Naive thymus-derived CD8-positive, alpha-beta T cell (primary cell): ENCODE measurements at regions not wholly inside any gene's neighbourhood (a gene's known extent, or its start where the extent isn't known, plus 50 kb on each side); places are given as distances from the start of the nearest gene placed in this dataset.

Experiments used
- ATAC-seq, 2 donors: fragments of 150-1000 bp; cut with Tn5 transposase in 1 of 2; sonication (Bioruptor Pico), chemical (Tn5 transposase) in 1 of 2; 1 replicate in 1 of 2; 2 replicates in 1 of 2; pipeline ENCODE4 v1.10.0; 2021; ENCODE audit warnings: mild to moderate bottlenecking in 2 of 2, moderate library complexity in 2 of 2
- POLR2A ChIA-PET: fragments of 350-600 bp; sonication (Branson Sonifier 250); formaldehyde crosslinking; loops from one replicate; lab custom pipeline; 2021; ENCODE audit warnings: antibody characterized with exemption; lab: Charles Lee
- DNase-seq, 10 donors: peaks; one replicate each; pipeline versions ENCODE4 v3.0.0 to v3.0.0-alpha.2; 2020 to 2022
- H3K27ac Mint-ChIP-seq, 10 donors: one replicate each; pipeline ENCODE4 v1.8.0; 2020 to 2022; ENCODE audit warnings: mild to moderate bottlenecking in 10 of 10, mixed read lengths in 10 of 10, moderate library complexity in 4 of 10, inconsistent platforms in 1 of 10
- H3K27me3 Mint-ChIP-seq, 5 donors: one replicate each; pipeline ENCODE4 v1.8.0; 2021 to 2022; ENCODE audit warnings: mixed read lengths in 5 of 5
- H3K36me3 Mint-ChIP-seq, 3 donors: one replicate each; pipeline ENCODE4 v1.8.0; 2020 to 2022; ENCODE audit warnings: mixed read lengths in 3 of 3, mild to moderate bottlenecking in 2 of 3, inconsistent platforms in 1 of 3
- H3K4me1 Mint-ChIP-seq, 4 donors: one replicate each; pipeline ENCODE4 v1.8.0; 2021 to 2022; ENCODE audit warnings: mixed read lengths in 4 of 4
- H3K4me3 Mint-ChIP-seq, 10 donors: one replicate each; pipeline ENCODE4 v1.8.0; 2020 to 2022; ENCODE audit warnings: mild to moderate bottlenecking in 10 of 10, mixed read lengths in 10 of 10, moderate library complexity in 6 of 10, inconsistent platforms in 1 of 10
- H3K9me3 Mint-ChIP-seq, 9 donors: one replicate each; pipeline ENCODE4 v1.8.0; 2020 to 2022; ENCODE audit warnings: mixed read lengths in 9 of 9, mild to moderate bottlenecking in 3 of 9, inconsistent platforms in 1 of 9, moderate library complexity in 1 of 9

GRCh38 chr19:28170066-28170465 lies 1042.9 kb downstream of the UQCRFS1 start:
- Mint-ChIP-seq H3K9me3 (peaks cover 5 to 43% (median 17%) of the 10 kb centered on the region in 9 donors), H3K27me3 (peaks cover 1 to 11% (median 3%) of the 10 kb centered on the region in 5 donors), H3K4me1 (no peaks in the 10 kb centered on the region), H3K27ac (no peak overlapping the region), H3K36me3 (peaks cover 0 to 4% (median 0%) of the 10 kb centered on the region in 3 donors), H3K4me3 (no peak overlapping the region)
- ATAC-seq (no peak), DNase-seq (no peak)
- POLR2A ChIA-PET, result no interaction called here

- ATAC-seq (no peak), DNase-seq (no peak)
- H3K36me3 Mint-ChIP-seq, result peaks cover 0 to 4% (median 0%) of the 10 kb centered on the region in 3 donors
Observed at GRCh38 chr19:28169168-28169887, 1043.6 kb downstream of the UQCRFS1 start.

GRCh38 chr19:28168557-28168956 lies 1044.4 kb downstream of the UQCRFS1 start:
- H3K4me3 Mint-ChIP-seq, result no peak overlapping the region
- H3K4me1 Mint-ChIP-seq, result no peaks in the 10 kb centered on the region
- peaks cover 4 to 42% (median 12%) of the 10 kb centered on the region in 9 donors for H3K9me3 Mint-ChIP-seq
- no peak overlapping the region for H3K27ac Mint-ChIP-seq
- POLR2A ChIA-PET, result no interaction called here
- no peak for DNase-seq
- H3K27me3 Mint-ChIP-seq, result peaks cover 1 to 11% (median 3%) of the 10 kb centered on the region in 5 donors
- no peak for ATAC-seq
- H3K36me3 Mint-ChIP-seq, result peaks cover 0 to 4% (median 0%) of the 10 kb centered on the region in 3 donors

More at GRCh38 chr19:28169168-28169887, 1043.6 kb downstream of the UQCRFS1 start:
- H3K9me3 Mint-ChIP-seq, result peaks cover 4 to 42% (median 14%) of the 10 kb centered on the region in 9 donors
- POLR2A ChIA-PET, result no interaction called here
- peaks cover 1 to 11% (median 3%) of the 10 kb centered on the region in 5 donors for H3K27me3 Mint-ChIP-seq
- no peak overlapping the region for H3K4me3 Mint-ChIP-seq
- H3K27ac Mint-ChIP-seq, result no peak overlapping the region
- H3K4me1 Mint-ChIP-seq, result no peaks in the 10 kb centered on the region

- POLR2A ChIA-PET, result no interaction called here
- Mint-ChIP-seq H3K4me1 (no peaks in the 10 kb centered on the region), H3K27ac (no peak overlapping the region), H3K9me3 (peaks cover 1 to 29% (median 8%) of the 10 kb centered on the region in 9 donors), H3K27me3 (peaks cover 0 to 2% (median 0%) of the 10 kb centered on the region in 5 donors), H3K36me3 (peaks cover 0 to 4% (median 0%) of the 10 kb centered on the region in 3 donors), H3K4me3 (no peak overlapping the region)
- DNase-seq, result no peak
- ATAC-seq, result no peak
Observed at GRCh38 chr19:28166025-28166424, 1046.9 kb downstream of the UQCRFS1 start.

- no peaks in the 10 kb centered on the region for H3K4me1 Mint-ChIP-seq
- H3K4me3 Mint-ChIP-seq, result no peak overlapping the region
- H3K36me3 Mint-ChIP-seq, result peaks cover 0 to 8% (median 0%) of the 10 kb centered on the region in 3 donors
- peaks cover 0 to 2% (median 0%) of the 10 kb centered on the region in 5 donors for H3K27me3 Mint-ChIP-seq
- no peak for ATAC-seq
- H3K27ac Mint-ChIP-seq, result no peak overlapping the region
- POLR2A ChIA-PET, result no interaction called here
- no peak for DNase-seq
- H3K9me3 Mint-ChIP-seq, result peaks cover 7 to 35% (median 17%) of the 10 kb centered on the region in 9 donors
Observed at GRCh38 chr19:28164214-28164613, 1048.7 kb downstream of the UQCRFS1 start.

- Mint-ChIP-seq H3K27ac (no peak overlapping the region), H3K27me3 (peaks cover 0 to 4% (median 0%) of the 10 kb centered on the region in 5 donors), H3K9me3 (peaks cover 11 to 55% (median 26%) of the 10 kb centered on the region in 9 donors), H3K4me1 (no peaks in the 10 kb centered on the region), H3K4me3 (no peak overlapping the region), H3K36me3 (peaks cover 0 to 6% (median 0%) of the 10 kb centered on the region in 3 donors)
- DNase-seq, result no peak
- POLR2A ChIA-PET, result no interaction called here
- ATAC-seq, result no peak
Observed at GRCh38 chr19:28159065-28159464, 1053.9 kb downstream of the UQCRFS1 start.

GRCh38 chr19:28155265-28155664 lies 1057.7 kb downstream of the UQCRFS1 start:
- POLR2A ChIA-PET, result no interaction called here
- Mint-ChIP-seq H3K27me3 (peaks cover 0 to 4% (median 0%) of the 10 kb centered on the region in 5 donors), H3K4me1 (no peaks in the 10 kb centered on the region), H3K9me3 (peaks cover 7 to 39% (median 22%) of the 10 kb centered on the region in 9 donors), H3K36me3 (peaks cover 0 to 6% (median 0%) of the 10 kb centered on the region in 3 donors), H3K27ac (peak overlapping the region in 1 of 10 donors; percentile 28), H3K4me3 (no peak overlapping the region)
- DNase-seq (no peak), ATAC-seq (no peak)

GRCh38 chr19:28154077-28154476 lies 1058.9 kb downstream of the UQCRFS1 start:
- no peak overlapping the region for H3K4me3 Mint-ChIP-seq
- DNase-seq, result no peak
- no peak for ATAC-seq
- POLR2A ChIA-PET, result no interaction called here
- peaks cover 0 to 4% (median 0%) of the 10 kb centered on the region in 5 donors for H3K27me3 Mint-ChIP-seq
- H3K36me3 Mint-ChIP-seq, result peaks cover 0 to 1% (median 0%) of the 10 kb centered on the region in 3 donors
- no peak overlapping the region for H3K27ac Mint-ChIP-seq
- peaks cover 4 to 32% (median 15%) of the 10 kb centered on the region in 9 donors for H3K9me3 Mint-ChIP-seq
- no peaks in the 10 kb centered on the region for H3K4me1 Mint-ChIP-seq

GRCh38 chr19:28153123-28153522 lies 1059.8 kb downstream of the UQCRFS1 start:
- ATAC-seq, result no peak
- Mint-ChIP-seq H3K4me1 (no peaks in the 10 kb centered on the region), H3K27ac (no peak overlapping the region), H3K4me3 (no peak overlapping the region), H3K27me3 (peaks cover 0 to 4% (median 0%) of the 10 kb centered on the region in 5 donors), H3K9me3 (peaks cover 2 to 23% (median 9%) of the 10 kb centered on the region in 9 donors), H3K36me3 (no peaks in the 10 kb centered on the region)
- POLR2A ChIA-PET, result no interaction called here
- no peak for DNase-seq

- DNase-seq, result no peak
- ATAC-seq, result no peak
- Mint-ChIP-seq H3K27ac (no peak overlapping the region), H3K9me3 (peaks cover 0 to 17% (median 4%) of the 10 kb centered on the region in 9 donors), H3K27me3 (peaks cover 0 to 6% (median 0%) of the 10 kb centered on the region in 5 donors), H3K4me3 (no peak overlapping the region), H3K4me1 (no peaks in the 10 kb centered on the region), H3K36me3 (no peaks in the 10 kb centered on the region)
- POLR2A ChIA-PET, result no interaction called here
Observed at GRCh38 chr19:28152195-28152594, 1060.8 kb downstream of the UQCRFS1 start.

GRCh38 chr19:28150129-28150528 lies 1062.8 kb downstream of the UQCRFS1 start:
- Mint-ChIP-seq H3K36me3 (no peaks in the 10 kb centered on the region), H3K9me3 (peaks cover 0 to 16% (median 1%) of the 10 kb centered on the region in 9 donors), H3K4me1 (no peaks in the 10 kb centered on the region), H3K27me3 (peaks cover 0 to 10% (median 0%) of the 10 kb centered on the region in 5 donors), H3K27ac (no peak overlapping the region), H3K4me3 (no peak overlapping the region)
- no peak for ATAC-seq
- no peak for DNase-seq
- POLR2A ChIA-PET, result no interaction called here

- no peak overlapping the region for H3K4me3 Mint-ChIP-seq
Observed at GRCh38 chr19:28148554-28148953, 1064.4 kb downstream of the UQCRFS1 start.

GRCh38 chr19:28142258-28142657 lies 1070.7 kb downstream of the UQCRFS1 start:
- H3K4me3 Mint-ChIP-seq, result no peak overlapping the region
- H3K27me3 Mint-ChIP-seq, result peaks cover 0 to 10% (median 0%) of the 10 kb centered on the region in 5 donors
- no peaks in the 10 kb centered on the region for H3K36me3 Mint-ChIP-seq
- POLR2A ChIA-PET, result no interaction called here
- ATAC-seq (no peak), DNase-seq (no peak)
- no peaks in the 10 kb centered on the region for H3K4me1 Mint-ChIP-seq
- peaks cover 0 to 40% (median 8%) of the 10 kb centered on the region in 9 donors for H3K9me3 Mint-ChIP-seq
- no peak overlapping the region for H3K27ac Mint-ChIP-seq

More at GRCh38 chr19:28148554-28148953, 1064.4 kb downstream of the UQCRFS1 start:
- no peak for ATAC-seq
- H3K9me3 Mint-ChIP-seq, result peaks cover 0 to 16% (median 2%) of the 10 kb centered on the region in 9 donors
- POLR2A ChIA-PET, result no interaction called here
- H3K36me3 Mint-ChIP-seq, result no peaks in the 10 kb centered on the region
- no peak for DNase-seq
- H3K27ac Mint-ChIP-seq, result no peak overlapping the region
- H3K27me3 Mint-ChIP-seq, result peaks cover 0 to 10% (median 0%) of the 10 kb centered on the region in 5 donors
- H3K4me1 Mint-ChIP-seq, result no peaks in the 10 kb centered on the region
